HG03045 (cell line): ENCODE measurements at regions not wholly inside any gene's neighbourhood (a gene's known extent, or its start where the extent isn't known, plus 50 kb on each side); places are given as distances from the start of the nearest gene placed in this dataset.

Experiments
- ATAC-seq: cut with Tn5 transposase; IDR thresholded peaks from one replicate; pipeline ENCODE4 v1.9.1; 2021; ENCODE audit warnings: mild to moderate bottlenecking, moderate library complexity; ENCODE audit not compliant: unreplicated experiment

- ATAC-seq, result no peak
Observed at GRCh38 chr10:4138146-4138721, 353.2 kb upstream of the KLF6 start.

- no peak for ATAC-seq
Observed at GRCh38 chr10:4137299-4137698, 352.3 kb upstream of the KLF6 start.

GRCh38 chr10:4136121-4136520, 351.1 kb upstream of the KLF6 start:
- peak; percentile 85 for ATAC-seq

- no peak for ATAC-seq
Observed at GRCh38 chr10:4132216-4132556, 347.2 kb upstream of the KLF6 start.

- ATAC-seq, result peak; percentile 45
Observed at GRCh38 chr10:4131407-4132215, 346.6 kb upstream of the KLF6 start.

- ATAC-seq, result no peak
Observed at GRCh38 chr10:4130685-4131084, 345.7 kb upstream of the KLF6 start.

- ATAC-seq, result no peak
Observed at GRCh38 chr10:4129866-4130477, 345.0 kb upstream of the KLF6 start.

GRCh38 chr10:4127518-4128315, 342.7 kb upstream of the KLF6 start:
- ATAC-seq, result peak; percentile 63

GRCh38 chr10:4125776-4126175, 340.8 kb upstream of the KLF6 start:
- ATAC-seq, result no peak

- peak; percentile 78 for ATAC-seq
Observed at GRCh38 chr10:4121502-4122380, 336.7 kb upstream of the KLF6 start.

GRCh38 chr10:4120096-4120853, 335.3 kb upstream of the KLF6 start:
- no peak for ATAC-seq

GRCh38 chr10:4119107-4119506, 334.1 kb upstream of the KLF6 start:
- ATAC-seq, result no peak

GRCh38 chr10:4117604-4118003, 332.6 kb upstream of the KLF6 start:
- ATAC-seq, result no peak

GRCh38 chr10:4111643-4112042, 326.6 kb upstream of the KLF6 start:
- ATAC-seq, result no peak

GRCh38 chr10:4109469-4109868, 324.5 kb upstream of the KLF6 start:
- no peak for ATAC-seq

- ATAC-seq, result no peak
Observed at GRCh38 chr10:4108693-4109092, 323.7 kb upstream of the KLF6 start.

GRCh38 chr10:4107285-4107851, 322.4 kb upstream of the KLF6 start:
- ATAC-seq, result no peak

GRCh38 chr10:4103603-4104002, 318.6 kb upstream of the KLF6 start:
- no peak for ATAC-seq

- no peak for ATAC-seq
Observed at GRCh38 chr10:4102802-4103344, 317.9 kb upstream of the KLF6 start.
